PFSK-1 (cell line): ENCODE measurements at regions not wholly inside any gene's neighbourhood (a gene's known extent, or its start where the extent isn't known, plus 50 kb on each side); places are given as distances from the start of the nearest gene placed in this dataset.

Experiments used
- POLR2AphosphoS5 ChIP-seq: IDR thresholded peaks from 2 replicates; pipeline ENCODE4 v1.6.1; 2012; ENCODE audit warnings: low read depth, mild to moderate bottlenecking, control low read depth, low read length, moderate library complexity
- SIN3A ChIP-seq: IDR thresholded peaks from 2 replicates; pipeline ENCODE4 v1.6.1; 2012; ENCODE audit warnings: mild to moderate bottlenecking, low read length, moderate library complexity, borderline replicate concordance; ENCODE audit not compliant: insufficient read depth

- TF ChIP-seq POLR2AphosphoS5: no peak
- no peak for TF ChIP-seq SIN3A
These were observed 53.6 kb upstream of the LAPTM5 start for GRCh38 chr1:30811187-30811586.
